Right lobe of liver (tissue), 6 donors: ENCODE measurements at regions not wholly inside any gene's neighbourhood (a gene's known extent, or its start where the extent isn't known, plus 50 kb on each side); places are given as distances from the start of the nearest gene placed in this dataset.

Experiments used
- ATAC-seq, 4 donors: fragments of 200-7000 bp; cut with Tn5 transposase; one replicate each; pipeline ENCODE4 v1.9.1; 2020; ENCODE audit warnings: mild to moderate bottlenecking in 4 of 4, moderate library complexity in 4 of 4
- DNase-seq, 3 donors: peaks; one replicate each; pipeline ENCODE4 v3.0.0-alpha.2; 2020
- H3K27ac ChIP-seq, 3 donors: fragments of 200-600 bp; one replicate each; pipeline ENCODE4 v1.8.0; 2022
- H3K27me3 ChIP-seq, 2 donors: fragments of 200-600 bp; one replicate each; pipeline ENCODE4 v1.8.0; 2022
- H3K36me3 ChIP-seq, 4 donors: fragments of 200-600 bp; sonication (generic) in 1 of 4; one replicate each; pipeline versions ENCODE4 v1.5.1 to v1.8.0; 2017 to 2022; ENCODE audit warnings: control low read depth in 1 of 4
- H3K4me1 ChIP-seq, 4 donors: fragments of 200-600 bp; sonication (generic) in 1 of 4; one replicate each; pipeline versions ENCODE4 v1.5.1 to v1.8.0; 2017 to 2022; ENCODE audit warnings: control low read depth in 1 of 4
- H3K4me3 ChIP-seq, 3 donors: fragments of 200-600 bp; one replicate each; pipeline ENCODE4 v1.8.0; 2022
- H3K9me3 ChIP-seq, 4 donors: fragments of 200-600 bp; sonication (generic) in 1 of 4; one replicate each; pipeline versions ENCODE4 v1.5.1 to v1.8.0; 2017 to 2022; ENCODE audit warnings: control low read depth in 1 of 4
- CTCF ChIP-seq, 4 donors: fragments of 200-600 bp in 3 of 4; fragments of 450-650 bp in 1 of 4; IDR thresholded peaks; one replicate each; pipeline versions ENCODE4 v1.5.1 to v1.8.0; 2016 to 2022; ENCODE audit warnings: antibody characterized with exemption in 4 of 4, mild to moderate bottlenecking in 2 of 4
- POLR2A ChIP-seq: fragments of 450-650 bp; IDR thresholded peaks from one replicate; pipeline ENCODE4 v1.6.1; 2017; ENCODE audit warnings: antibody characterized with exemption, mild to moderate bottlenecking
- WGBS: methylation state at CpG from one replicate; pipeline ENCODE4 v1.1.6; 2018; ENCODE audit warnings: low coverage, low lambda C conversion rate; ENCODE audit not compliant: insufficient coverage; ENCODE audit errors: missing lambda C conversion rate; 5-methylcytosine and 5-hydroxymethylcytosine counted together
- intact Hi-C, 2 donors: fragments of 100-400 bp; cut with DNase I; formaldehyde crosslinking; loops; one replicate each; pipeline versions ENCODE4 v1.11.2 to v1.14.1; 2022
- donor health status: DM: no; HTN: yes; CAD: no.
- donor health status: DM: no; HTN: no; CAD: no.
- donor health status: DM: no; HTN: no; CAD: no.
- donor health status: DM: no; HTN: yes; CAD: no.
- donor health status: DM: no; HTN: yes; CAD: no.

GRCh38 chr18:77653792-77654191 is 404.1 kb downstream of the GALR1 start:
- Histone ChIP-seq H3K4me3 (no peak overlapping the region), H3K27me3 (peaks cover 0 to 14% of the 10 kb centered on the region in 2 donors), H3K9me3 (no peaks in the 10 kb centered on the region), H3K36me3 (no peaks in the 10 kb centered on the region), H3K4me1 (no peaks in the 10 kb centered on the region), H3K27ac (no peak overlapping the region)
- ATAC-seq (no peak), DNase-seq (no peak)
- TF ChIP-seq CTCF (IDR thresholded peaks at IDR 0.05) (no peak), POLR2A (no peak)
- WGBS: 55% methylated on average over 2 of the region's 12 CpGs
- intact Hi-C loops: no loop called here

DNA sequence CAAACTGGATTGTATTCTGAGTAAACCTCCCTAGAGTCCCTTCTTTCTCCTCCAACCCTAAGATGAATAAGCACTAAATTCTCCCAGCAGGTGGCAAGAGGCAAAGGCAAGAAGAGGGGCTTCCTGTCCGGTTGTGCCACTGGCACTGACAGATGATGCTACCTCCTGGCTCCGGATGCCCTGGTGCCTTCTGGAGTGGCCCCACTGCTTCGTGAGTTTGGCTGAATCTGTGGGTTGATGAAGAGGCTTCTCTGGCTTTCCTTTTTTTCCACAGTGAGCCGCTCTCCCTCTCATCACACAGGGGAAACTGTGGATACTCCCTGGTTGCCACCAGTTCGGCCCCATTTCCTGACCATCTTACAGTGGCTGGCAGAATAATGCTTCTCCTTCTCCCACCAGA is 404.7 kb downstream of the GALR1 start:
- intact Hi-C loops: no loop called here
- H3K9me3 ChIP-seq: no peaks in the 10 kb centered on the region
- peaks cover 0 to 14% of the 10 kb centered on the region in 2 donors for H3K27me3 ChIP-seq
- WGBS: 20% methylated on average over 1 of the region's 5 CpGs
- no peak for DNase-seq
- H3K27ac ChIP-seq: no peak overlapping the region
- no peak for ATAC-seq
- TF ChIP-seq CTCF (IDR thresholded peaks at IDR 0.05) (no peak), POLR2A (no peak)
- no peak overlapping the region for H3K4me3 ChIP-seq
- no peaks in the 10 kb centered on the region for H3K4me1 ChIP-seq
- H3K36me3 ChIP-seq: no peaks in the 10 kb centered on the region

DNA sequence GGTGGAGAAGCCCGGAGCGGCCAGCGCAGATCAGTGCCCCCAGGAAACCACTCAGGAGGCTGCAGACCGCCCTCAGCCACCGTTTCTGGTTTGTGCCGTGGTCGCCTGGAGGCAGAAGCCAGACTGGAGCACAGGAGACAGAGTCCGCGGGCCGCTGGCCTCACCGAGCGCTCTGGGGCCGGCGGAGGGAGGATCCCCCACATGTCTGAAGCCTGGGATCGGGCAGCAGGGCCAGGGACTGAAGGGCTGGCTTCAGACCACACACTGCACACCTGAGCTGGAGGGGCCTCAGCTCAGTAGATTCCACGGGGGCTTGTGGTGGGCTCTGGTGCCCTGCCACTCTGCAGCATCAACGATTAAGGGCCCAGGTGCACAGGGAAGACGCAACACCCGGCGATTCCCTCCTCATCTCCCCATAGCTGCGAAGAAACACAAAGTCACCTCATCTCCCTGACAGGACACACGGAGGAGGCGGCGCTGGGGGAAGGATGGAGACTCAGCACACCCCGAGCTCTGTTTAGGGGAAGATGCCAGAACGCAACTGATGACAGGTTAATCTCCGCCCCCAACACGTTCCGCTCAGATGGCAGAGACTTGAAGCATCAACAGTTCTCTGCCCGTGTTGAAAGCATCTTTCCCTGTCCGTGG is 408.1 kb downstream of the GALR1 start:
- ATAC-seq: peak in 2 of 4 donors; percentile 9 to 12
- H3K9me3 ChIP-seq: no peaks in the 10 kb centered on the region
- intact Hi-C loops: no loop called here
- no peaks in the 10 kb centered on the region for H3K36me3 ChIP-seq
- no peak overlapping the region for H3K4me3 ChIP-seq
- DNase-seq: no peak
- WGBS: 55% methylated on average over 4 of the region's 31 CpGs
- TF ChIP-seq CTCF (IDR thresholded peaks at IDR 0.05) (no peak), POLR2A (no peak)
- no peaks in the 10 kb centered on the region for H3K4me1 ChIP-seq
- H3K27me3 ChIP-seq: no peaks in the 10 kb centered on the region
- no peak overlapping the region for H3K27ac ChIP-seq

- 36% methylated on average over 7 of the region's 7 CpGs for WGBS
- TF ChIP-seq POLR2A (no peak), CTCF (IDR thresholded peaks at IDR 0.05) (no peak)
- DNase-seq (no peak), ATAC-seq (peak in 1 of 4 donors; percentile 47)
- Histone ChIP-seq H3K4me3 (no peak overlapping the region), H3K9me3 (no peaks in the 10 kb centered on the region), H3K36me3 (no peaks in the 10 kb centered on the region), H3K27me3 (no peaks in the 10 kb centered on the region), H3K4me1 (no peaks in the 10 kb centered on the region), H3K27ac (no peak overlapping the region)
- intact Hi-C loops: no loop called here
These were observed 408.6 kb downstream of the GALR1 start for GRCh38 chr18:77658299-77658662.
